ENCODE measurements at regions not wholly inside any gene's neighbourhood (a gene's known extent, or its start where the extent isn't known, plus 50 kb on each side); places are given as distances from the start of the nearest gene placed in this dataset.

- no peak for DNase-seq
Observed at GRCh38 chr13:70864731-70865130, 756.5 kb upstream of the KLHL1 start.

- no peak for DNase-seq
Observed at GRCh38 chr13:70856711-70857110, 748.5 kb upstream of the KLHL1 start.

- no peak for DNase-seq
Observed at GRCh38 chr13:70856025-70856424, 747.8 kb upstream of the KLHL1 start.

GRCh38 chr13:70849222-70849621 is 741.0 kb upstream of the KLHL1 start:
- no peak for DNase-seq

GRCh38 chr13:70844391-70845108 is 736.3 kb upstream of the KLHL1 start:
- DNase-seq: no peak

GRCh38 chr13:70842062-70842644 is 733.9 kb upstream of the KLHL1 start:
- DNase-seq: no peak

GRCh38 chr13:70841240-70842061 is 733.2 kb upstream of the KLHL1 start:
- DNase-seq: no peak

GRCh38 chr13:70835371-70835770 is 727.1 kb upstream of the KLHL1 start:
- DNase-seq: no peak

GRCh38 chr13:70829748-70830147 is 721.5 kb upstream of the KLHL1 start:
- DNase-seq: no peak

GRCh38 chr13:70817576-70817975 is 709.3 kb upstream of the KLHL1 start:
- DNase-seq: no peak

GRCh38 chr13:70816853-70817252 is 708.6 kb upstream of the KLHL1 start:
- no peak for DNase-seq

GRCh38 chr13:70814684-70815083 is 706.4 kb upstream of the KLHL1 start:
- no peak for DNase-seq

GRCh38 chr13:70812481-70812880 is 704.2 kb upstream of the KLHL1 start:
- no peak for DNase-seq

GRCh38 chr13:70809588-70809987 is 701.3 kb upstream of the KLHL1 start:
- no peak for DNase-seq

GRCh38 chr13:70798385-70798784 is 690.1 kb upstream of the KLHL1 start:
- DNase-seq: no peak

- no peak for DNase-seq
Observed at GRCh38 chr13:70795484-70795883, 687.2 kb upstream of the KLHL1 start.

GRCh38 chr13:70792121-70792520 is 683.9 kb upstream of the KLHL1 start:
- DNase-seq: no peak

GRCh38 chr13:70789751-70790150 is 681.5 kb upstream of the KLHL1 start:
- no peak for DNase-seq

- no peak for DNase-seq
Observed at GRCh38 chr13:70788074-70788473, 679.8 kb upstream of the KLHL1 start.

GRCh38 chr13:70784207-70784989 is 676.1 kb upstream of the KLHL1 start:
- no peak for DNase-seq

- DNase-seq: no peak
Observed at GRCh38 chr13:70769817-70770216, 661.6 kb upstream of the KLHL1 start.

- no peak for DNase-seq
Observed at GRCh38 chr13:70758932-70759331, 650.7 kb upstream of the KLHL1 start.

- DNase-seq: no peak
Observed at GRCh38 chr13:70756088-70756487, 647.8 kb upstream of the KLHL1 start.

All from NCI-H1436 treated with DMSO at 0.1 percent for 48 hours (cell line).